ENCODE measurements at regions not wholly inside any gene's neighbourhood (a gene's known extent, or its start where the extent isn't known, plus 50 kb on each side); places are given as distances from the start of the nearest gene placed in this dataset.

DNA sequence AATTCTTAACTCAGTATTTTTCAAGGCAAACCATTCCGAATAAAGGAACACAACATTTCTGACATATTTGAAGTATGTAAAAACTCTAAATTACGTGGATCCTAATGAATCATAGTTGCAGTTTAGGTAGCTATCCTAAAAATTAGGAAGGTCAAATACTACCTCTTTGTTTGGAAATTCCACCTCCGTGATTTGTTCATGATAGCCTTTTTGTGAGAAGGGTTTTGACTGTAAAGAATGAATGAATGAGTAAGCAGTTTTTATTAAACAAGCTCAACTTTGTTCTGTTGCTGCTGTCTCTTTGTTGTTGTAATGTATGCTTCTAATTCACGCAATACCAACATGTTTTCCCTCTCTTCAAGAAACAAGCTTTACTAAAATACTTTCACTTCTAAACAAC, 840.4 kb downstream of the USP25 start:
- no peaks in the 10 kb centered on the region for H3K9me3 Mint-ChIP-seq
- peak overlapping the region; percentile 80 for H3K27ac Mint-ChIP-seq
- no peaks in the 10 kb centered on the region for H3K27me3 Mint-ChIP-seq (ENCODE audit: insufficient read depth)
- TF ChIP-seq, protein P1, sequence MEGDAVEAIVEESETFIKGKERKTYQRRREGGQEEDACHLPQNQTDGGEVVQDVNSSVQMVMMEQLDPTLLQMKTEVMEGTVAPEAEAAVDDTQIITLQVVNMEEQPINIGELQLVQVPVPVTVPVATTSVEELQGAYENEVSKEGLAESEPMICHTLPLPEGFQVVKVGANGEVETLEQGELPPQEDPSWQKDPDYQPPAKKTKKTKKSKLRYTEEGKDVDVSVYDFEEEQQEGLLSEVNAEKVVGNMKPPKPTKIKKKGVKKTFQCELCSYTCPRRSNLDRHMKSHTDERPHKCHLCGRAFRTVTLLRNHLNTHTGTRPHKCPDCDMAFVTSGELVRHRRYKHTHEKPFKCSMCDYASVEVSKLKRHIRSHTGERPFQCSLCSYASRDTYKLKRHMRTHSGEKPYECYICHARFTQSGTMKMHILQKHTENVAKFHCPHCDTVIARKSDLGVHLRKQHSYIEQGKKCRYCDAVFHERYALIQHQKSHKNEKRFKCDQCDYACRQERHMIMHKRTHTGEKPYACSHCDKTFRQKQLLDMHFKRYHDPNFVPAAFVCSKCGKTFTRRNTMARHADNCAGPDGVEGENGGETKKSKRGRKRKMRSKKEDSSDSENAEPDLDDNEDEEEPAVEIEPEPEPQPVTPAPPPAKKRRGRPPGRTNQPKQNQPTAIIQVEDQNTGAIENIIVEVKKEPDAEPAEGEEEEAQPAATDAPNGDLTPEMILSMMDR (IDR thresholded peaks at IDR 0.05) = no peak
- peaks cover 81% of the 10 kb centered on the region for H3K4me1 Mint-ChIP-seq (ENCODE audit: low read depth)
- no peak for DNase-seq
- H3K4me3 Mint-ChIP-seq = peak overlapping the region; percentile 83
- H3K36me3 Mint-ChIP-seq (ENCODE audit: low read depth) = no peaks in the 10 kb centered on the region; the same call in 1 of the 2 replicates

DNA sequence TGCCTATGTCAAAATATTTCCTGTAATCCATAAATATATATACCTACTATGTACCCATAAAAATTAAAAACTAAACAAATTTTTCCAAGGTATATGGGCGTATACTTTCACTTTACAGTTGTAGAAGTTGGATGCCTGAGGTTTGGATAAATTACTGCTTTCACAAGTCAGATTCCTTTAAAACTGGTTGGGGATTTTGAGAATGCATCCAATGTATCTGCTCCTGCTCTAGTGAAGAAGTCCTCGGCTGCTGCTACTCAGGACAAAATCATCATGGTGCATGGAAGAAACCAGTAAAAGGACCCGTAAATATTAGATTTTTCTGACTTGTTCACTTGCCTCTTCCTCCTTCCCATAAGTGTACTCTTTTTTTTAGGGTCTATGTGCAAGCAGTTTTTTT, 841.1 kb downstream of the USP25 start:
- TF ChIP-seq, protein P1 (IDR thresholded peaks at IDR 0.05) = no peak
- no peak for DNase-seq
- no peaks in the 10 kb centered on the region; the same call in 1 of the 2 replicates for H3K36me3 Mint-ChIP-seq (ENCODE audit: low read depth)
- peak overlapping the region; percentile 81 for H3K4me3 Mint-ChIP-seq
- H3K4me1 Mint-ChIP-seq (ENCODE audit: low read depth) = peaks cover 81% of the 10 kb centered on the region
- no peaks in the 10 kb centered on the region for H3K27me3 Mint-ChIP-seq (ENCODE audit: insufficient read depth)
- H3K9me3 Mint-ChIP-seq = no peaks in the 10 kb centered on the region
- H3K27ac Mint-ChIP-seq = peak overlapping the region; percentile 80

DNA sequence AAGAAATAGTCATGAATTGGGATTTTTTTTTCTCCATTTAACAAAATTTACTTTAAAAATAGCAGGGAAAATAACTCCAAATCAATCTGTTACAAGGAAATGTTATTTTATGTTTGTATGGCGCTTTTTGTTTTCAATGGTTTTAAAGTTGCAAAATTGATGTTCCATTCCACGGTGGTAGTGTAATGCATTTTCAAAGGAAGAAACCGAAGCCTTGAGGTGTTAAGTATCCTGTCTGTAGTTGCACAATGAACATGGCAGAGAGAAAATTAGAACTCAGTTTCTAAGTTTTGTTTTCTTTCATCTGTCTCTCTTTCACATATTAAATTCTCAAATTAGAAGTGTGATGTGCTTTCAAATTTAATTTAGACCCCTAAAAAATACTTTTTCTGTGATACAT, 841.8 kb downstream of the USP25 start:
- H3K4me1 Mint-ChIP-seq (ENCODE audit: low read depth) = peaks cover 81% of the 10 kb centered on the region
- no peak for DNase-seq
- H3K36me3 Mint-ChIP-seq (ENCODE audit: low read depth) = no peaks in the 10 kb centered on the region; the same call in 1 of the 2 replicates
- TF ChIP-seq, protein P1 (IDR thresholded peaks at IDR 0.05) = no peak
- no peaks in the 10 kb centered on the region for H3K27me3 Mint-ChIP-seq (ENCODE audit: insufficient read depth)
- peak overlapping the region; percentile 81 for H3K4me3 Mint-ChIP-seq
- no peaks in the 10 kb centered on the region for H3K9me3 Mint-ChIP-seq
- H3K27ac Mint-ChIP-seq = peak overlapping the region; percentile 80

DNA sequence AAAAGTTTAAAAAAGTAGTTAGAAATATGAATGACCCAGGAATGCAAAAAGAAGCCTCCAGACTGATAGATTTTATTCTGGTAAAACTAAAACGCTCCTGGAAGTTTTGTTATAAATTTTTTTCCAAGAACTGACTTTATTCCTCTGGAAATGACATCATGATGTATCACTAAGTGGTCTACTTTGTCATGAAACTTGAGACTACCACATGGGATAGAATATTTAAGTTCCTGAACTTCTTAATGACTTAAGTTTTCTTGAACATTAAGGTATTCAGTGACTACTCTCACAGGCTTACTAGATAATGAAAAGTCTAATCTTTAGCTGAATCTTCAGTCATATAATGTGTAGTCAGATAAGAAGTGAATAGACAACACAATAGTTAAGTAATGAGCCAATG, 842.2 kb downstream of the USP25 start:
- Mint-ChIP-seq H3K36me3 (ENCODE audit: low read depth) (no peaks in the 10 kb centered on the region; the same call in 1 of the 2 replicates), H3K4me1 (ENCODE audit: low read depth) (peaks cover 77% of the 10 kb centered on the region), H3K27ac (peak overlapping the region; percentile 80), H3K27me3 (ENCODE audit: insufficient read depth) (no peaks in the 10 kb centered on the region), H3K4me3 (peak overlapping the region; percentile 81), H3K9me3 (no peaks in the 10 kb centered on the region)
- DNase-seq = peak; percentile 51
- TF ChIP-seq, protein P1 (IDR thresholded peaks at IDR 0.05) = no peak

DNA sequence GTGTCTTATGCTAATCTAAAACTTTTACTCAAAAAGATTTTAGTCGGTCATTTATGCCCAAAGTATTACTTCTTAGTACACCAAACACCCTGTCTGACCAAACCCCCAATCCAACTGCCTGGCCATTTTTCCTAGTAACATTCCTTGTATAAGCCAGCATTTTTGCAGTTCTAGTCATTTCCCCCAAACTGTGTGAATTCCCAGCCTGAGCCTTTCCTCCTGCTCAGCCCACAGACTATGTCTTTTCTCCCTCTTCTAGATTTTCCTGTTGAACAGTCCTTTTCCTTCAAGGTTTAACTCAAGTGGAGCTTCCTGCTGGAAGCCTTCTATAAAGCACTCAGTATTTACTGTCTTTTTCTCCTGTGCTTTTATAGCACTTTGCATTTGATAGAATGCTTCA, 843.8 kb downstream of the USP25 start:
- peaks cover 65% of the 10 kb centered on the region for H3K4me1 Mint-ChIP-seq (ENCODE audit: low read depth)
- H3K9me3 Mint-ChIP-seq = no peaks in the 10 kb centered on the region
- no peaks in the 10 kb centered on the region for H3K27me3 Mint-ChIP-seq (ENCODE audit: insufficient read depth)
- no peaks in the 10 kb centered on the region; the same call in 1 of the 2 replicates for H3K36me3 Mint-ChIP-seq (ENCODE audit: low read depth)
- H3K27ac Mint-ChIP-seq = peak overlapping the region; percentile 80
- peak overlapping the region; percentile 25 for H3K4me3 Mint-ChIP-seq
- peak; percentile 60 for DNase-seq
- TF ChIP-seq, protein P1 (IDR thresholded peaks at IDR 0.05) = no peak

DNA sequence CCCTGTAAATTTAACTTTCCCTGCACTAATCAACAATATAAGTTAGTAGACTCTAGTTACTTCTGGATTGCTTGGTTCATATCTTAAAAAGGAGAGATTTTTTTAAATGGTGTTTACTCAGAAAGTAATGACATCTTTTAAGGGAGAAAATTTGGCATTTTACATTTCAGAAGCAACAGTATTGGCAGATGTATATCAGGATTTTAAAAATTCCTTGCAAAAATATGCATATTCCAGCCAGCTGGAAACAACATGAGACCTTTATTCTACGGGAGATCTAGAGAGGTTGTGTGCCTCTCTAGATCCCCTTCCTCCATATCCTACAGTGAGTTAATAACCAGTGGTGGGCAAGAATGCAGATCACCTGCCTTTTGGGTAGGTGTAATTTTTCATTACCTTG, 848.2 kb downstream of the USP25 start:
- Mint-ChIP-seq H3K27ac (no peak overlapping the region; the same call in 1 of the 2 replicates), H3K4me1 (ENCODE audit: low read depth) (peaks cover 39% of the 10 kb centered on the region), H3K36me3 (ENCODE audit: low read depth) (no peaks in the 10 kb centered on the region; the same call in 1 of the 2 replicates), H3K9me3 (no peaks in the 10 kb centered on the region), H3K27me3 (ENCODE audit: insufficient read depth) (no peaks in the 10 kb centered on the region), H3K4me3 (no peak overlapping the region)
- no peak for DNase-seq
- TF ChIP-seq, protein P1 (IDR thresholded peaks at IDR 0.05) = no peak

Measured in HFFc6 (cell line).